ENCODE measurements at regions not wholly inside any gene's neighbourhood (a gene's known extent, or its start where the extent isn't known, plus 50 kb on each side); places are given as distances from the start of the nearest gene placed in this dataset.

DNA sequence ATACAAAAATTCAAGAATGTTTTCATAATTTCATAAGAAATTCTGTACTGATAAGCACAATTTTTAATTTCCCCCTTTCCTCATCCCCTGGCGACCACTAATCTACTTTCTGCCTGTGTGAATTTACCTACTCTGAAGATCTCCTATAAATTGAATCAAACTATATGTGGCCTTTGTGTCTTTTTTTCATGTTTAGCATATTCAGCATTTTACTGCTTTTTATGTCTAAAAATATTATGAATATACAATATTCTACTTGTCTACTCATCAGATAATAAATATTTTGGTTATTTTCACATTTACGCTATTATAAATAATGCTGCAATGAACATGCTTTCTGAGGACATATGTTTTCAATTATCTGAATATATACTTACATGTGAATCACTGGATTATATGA is 144.8 kb downstream of the CYLC2 start:
- H3K4me3 ChIP-seq (replicated peaks in 1 of 2; ENCODE audit: low read depth in 2 of 2, low read length in 2 of 2): no peak overlapping the region
- no peak for DNase-seq (ENCODE audit: low read depth in 2 of 2)
- TF ChIP-seq, protein P1, sequence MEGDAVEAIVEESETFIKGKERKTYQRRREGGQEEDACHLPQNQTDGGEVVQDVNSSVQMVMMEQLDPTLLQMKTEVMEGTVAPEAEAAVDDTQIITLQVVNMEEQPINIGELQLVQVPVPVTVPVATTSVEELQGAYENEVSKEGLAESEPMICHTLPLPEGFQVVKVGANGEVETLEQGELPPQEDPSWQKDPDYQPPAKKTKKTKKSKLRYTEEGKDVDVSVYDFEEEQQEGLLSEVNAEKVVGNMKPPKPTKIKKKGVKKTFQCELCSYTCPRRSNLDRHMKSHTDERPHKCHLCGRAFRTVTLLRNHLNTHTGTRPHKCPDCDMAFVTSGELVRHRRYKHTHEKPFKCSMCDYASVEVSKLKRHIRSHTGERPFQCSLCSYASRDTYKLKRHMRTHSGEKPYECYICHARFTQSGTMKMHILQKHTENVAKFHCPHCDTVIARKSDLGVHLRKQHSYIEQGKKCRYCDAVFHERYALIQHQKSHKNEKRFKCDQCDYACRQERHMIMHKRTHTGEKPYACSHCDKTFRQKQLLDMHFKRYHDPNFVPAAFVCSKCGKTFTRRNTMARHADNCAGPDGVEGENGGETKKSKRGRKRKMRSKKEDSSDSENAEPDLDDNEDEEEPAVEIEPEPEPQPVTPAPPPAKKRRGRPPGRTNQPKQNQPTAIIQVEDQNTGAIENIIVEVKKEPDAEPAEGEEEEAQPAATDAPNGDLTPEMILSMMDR (IDR thresholded peaks at IDR 0.05; ENCODE audit: low read depth, low read length): no peak

GRCh38 chr9:103152473-103152872 is 157.3 kb downstream of the CYLC2 start:
- DNase-seq (ENCODE audit: low read depth in 2 of 2): peak in 1 of 2 donors; percentile 30
- TF ChIP-seq, protein P1 (IDR thresholded peaks at IDR 0.05; ENCODE audit: low read depth, low read length): peak; percentile 26
- no peak overlapping the region for H3K4me3 ChIP-seq (replicated peaks in 1 of 2; ENCODE audit: low read depth in 2 of 2, low read length in 2 of 2)

- TF ChIP-seq, protein P1 (IDR thresholded peaks at IDR 0.05; ENCODE audit: low read depth, low read length): no peak
- H3K4me3 ChIP-seq (replicated peaks in 1 of 2; ENCODE audit: low read depth in 2 of 2, low read length in 2 of 2): no peak overlapping the region
- DNase-seq (ENCODE audit: low read depth in 2 of 2): no peak
Observed at GRCh38 chr9:103167530-103167929, 172.4 kb downstream of the CYLC2 start.

DNA sequence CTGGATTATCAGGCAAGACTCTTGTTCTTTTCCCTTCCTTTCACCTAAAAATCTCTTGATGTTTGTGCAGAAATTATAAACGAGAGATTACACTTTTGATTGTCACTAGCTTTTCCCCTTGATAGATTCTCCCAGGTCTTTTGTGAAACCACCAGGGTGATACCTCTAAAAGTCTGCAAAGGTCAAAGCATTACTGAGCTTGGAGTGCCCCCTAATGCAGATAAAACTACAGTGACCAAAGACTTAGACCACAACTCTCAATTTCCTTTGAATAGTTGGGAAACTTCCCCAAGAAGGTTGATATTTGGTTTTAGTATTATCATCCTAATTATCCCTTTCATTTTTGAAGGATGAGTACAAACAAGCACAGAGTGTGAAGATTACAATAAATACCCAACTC is 173.1 kb downstream of the CYLC2 start:
- no peak overlapping the region for H3K4me3 ChIP-seq (replicated peaks in 1 of 2; ENCODE audit: low read depth in 2 of 2, low read length in 2 of 2)
- DNase-seq (ENCODE audit: low read depth in 2 of 2): no peak
- TF ChIP-seq, protein P1 (IDR thresholded peaks at IDR 0.05; ENCODE audit: low read depth, low read length): no peak

DNA sequence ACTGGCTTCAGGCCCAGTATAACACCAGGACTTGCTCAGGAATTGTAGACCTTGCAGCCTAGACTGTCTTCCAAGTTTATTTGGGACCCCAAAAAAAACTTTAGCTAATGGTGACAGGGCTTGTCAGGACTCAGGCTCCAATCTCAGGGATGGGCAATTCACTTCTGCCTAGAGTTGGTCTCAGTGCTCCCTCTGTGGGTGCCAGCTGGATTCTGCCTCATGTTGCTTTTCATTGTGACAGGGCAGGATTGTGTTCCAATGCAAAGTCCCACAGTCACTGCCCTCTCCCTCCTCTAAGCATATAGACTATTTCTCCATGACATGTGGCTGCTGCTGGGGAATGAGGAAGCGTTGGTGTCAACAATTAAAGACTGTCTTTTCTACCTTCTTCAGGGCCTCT is 174.7 kb downstream of the CYLC2 start:
- TF ChIP-seq, protein P1 (IDR thresholded peaks at IDR 0.05; ENCODE audit: low read depth, low read length): no peak
- no peak overlapping the region for H3K4me3 ChIP-seq (replicated peaks in 1 of 2; ENCODE audit: low read depth in 2 of 2, low read length in 2 of 2)
- no peak for DNase-seq (ENCODE audit: low read depth in 2 of 2)

- peak in 1 of 2 donors; percentile 5 for DNase-seq (ENCODE audit: low read depth in 2 of 2)
- TF ChIP-seq, protein P1 (IDR thresholded peaks at IDR 0.05; ENCODE audit: low read depth, low read length): no peak
- H3K4me3 ChIP-seq (replicated peaks in 1 of 2; ENCODE audit: low read depth in 2 of 2, low read length in 2 of 2): no peak overlapping the region
Observed at GRCh38 chr9:103183701-103184171, 188.6 kb downstream of the CYLC2 start.

DNA sequence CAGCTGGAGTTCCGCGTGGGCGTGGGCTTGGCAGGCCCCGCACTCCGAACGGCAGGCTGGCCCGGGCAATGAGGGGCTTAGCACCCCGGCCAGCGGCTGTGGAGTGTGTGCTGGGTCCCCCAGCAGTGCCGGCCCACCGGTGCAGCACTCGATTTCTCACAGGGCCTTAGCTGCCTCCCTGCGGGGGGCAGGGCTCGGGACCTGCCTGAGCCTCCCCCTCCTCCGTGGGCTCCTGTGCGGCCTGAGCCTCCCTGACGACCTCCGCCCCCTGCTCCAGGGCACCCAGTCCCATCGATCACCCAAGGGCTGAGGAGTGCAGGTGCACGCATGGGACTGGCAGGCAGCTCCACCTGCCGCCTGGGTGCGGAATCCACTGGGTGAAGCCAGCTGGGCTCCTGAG is 191.8 kb downstream of the CYLC2 start:
- no peak overlapping the region for H3K4me3 ChIP-seq (replicated peaks in 1 of 2; ENCODE audit: low read depth in 2 of 2, low read length in 2 of 2)
- TF ChIP-seq, protein P1 (IDR thresholded peaks at IDR 0.05; ENCODE audit: low read depth, low read length): no peak
- no peak for DNase-seq (ENCODE audit: low read depth in 2 of 2)
